HEK293 (cell line): ENCODE measurements at regions not wholly inside any gene's neighbourhood (a gene's known extent, or its start where the extent isn't known, plus 50 kb on each side); places are given as distances from the start of the nearest gene placed in this dataset.

Experiments
- CTCF ChIA-PET: fragments of 350-600 bp; formaldehyde crosslinking; extraction: SDS; loops from one replicate; lab custom pipeline; 2021; ENCODE audit warnings: antibody characterized with exemption; lab: Yijun Ruan, JAX
- POLR2A ChIA-PET: fragments of 300-600 bp; formaldehyde crosslinking; extraction: SDS; loops from one replicate; lab custom pipeline; 2020; ENCODE audit warnings: antibody characterized with exemption, inconsistent platforms; lab: Yijun Ruan, JAX
- H3K27ac ChIP-seq: fragments of 200-500 bp; sonication (Bioruptor generic); 2 replicates; pipeline ENCODE4 v1.5.1; 2014; ENCODE audit warnings: low read depth, low read length, control low read depth, inconsistent platforms; ENCODE audit errors: extremely low read depth
- H3K36me3 ChIP-seq, 2 experiments: fragments of 200-500 bp in 1 of 2; sonication (Bioruptor generic) in 1 of 2; 1 replicate in 1 of 2; 2 replicates in 1 of 2; pipeline ENCODE4 v1.5.1; 2014 to 2017; ENCODE audit warnings: inconsistent platforms in 2 of 2, low read length in 2 of 2; ENCODE audit not compliant: control insufficient read depth in 2 of 2, insufficient read depth in 1 of 2
- H3K4me1 ChIP-seq: fragments of 200-500 bp; sonication (Bioruptor generic); 2 replicates; pipeline ENCODE4 v1.5.1; 2014; ENCODE audit warnings: mild to moderate bottlenecking, low read length, inconsistent platforms; ENCODE audit not compliant: control insufficient read depth, insufficient read depth
- H3K4me3 ChIP-seq: 2 replicates; pipeline ENCODE4 v1.5.1; 2011; ENCODE audit warnings: low read depth, mild to moderate bottlenecking, control low read depth, low read length, moderate library complexity
- H3K9me3 ChIP-seq: fragments of 200-500 bp; sonication (Bioruptor generic); 2 replicates; pipeline ENCODE4 v1.5.1; 2014; ENCODE audit warnings: low read depth, low read length, inconsistent platforms; ENCODE audit not compliant: control insufficient read depth, insufficient read depth
- ELK4 ChIP-seq: IDR thresholded peaks from 2 replicates; pipeline ENCODE4 v1.6.1; 2011; ENCODE audit warnings: mild to moderate bottlenecking, low read depth, low read length, borderline replicate concordance
- GLI2 ChIP-seq: fragments of 450-650 bp; formaldehyde crosslinking; IDR thresholded peaks from 2 replicates; pipeline ENCODE4; 2017; ENCODE audit warnings: missing biosample characterization, missing genetic modification characterization, low read depth, borderline replicate concordance
- PRDM2 ChIP-seq: fragments of 450-650 bp; formaldehyde crosslinking; IDR thresholded peaks from 2 replicates; pipeline ENCODE4 v1.5.1; 2016; ENCODE audit warnings: missing biosample characterization, missing genetic modification characterization, borderline replicate concordance
- ZBTB11 ChIP-seq: fragments of 450-650 bp; formaldehyde crosslinking; conservative IDR thresholded peaks from 2 replicates; pipeline ENCODE4 v1.5.1; 2016; ENCODE audit warnings: low read depth, missing biosample characterization, missing genetic modification characterization
- ZNF114 ChIP-seq: fragments of 450-650 bp; formaldehyde crosslinking; IDR thresholded peaks from 2 replicates; pipeline ENCODE4 v1.5.0; 2017; ENCODE audit warnings: missing biosample characterization, missing genetic modification characterization
- ZNF223 ChIP-seq: fragments of 450-650 bp; formaldehyde crosslinking; IDR thresholded peaks from 2 replicates; pipeline ENCODE4 v1.5.1; 2016; ENCODE audit warnings: missing biosample characterization, missing genetic modification characterization
- ZNF266 ChIP-seq: fragments of 450-650 bp; formaldehyde crosslinking; IDR thresholded peaks from 2 replicates; pipeline ENCODE4 v1.5.1; 2016; ENCODE audit warnings: missing biosample characterization, missing genetic modification characterization, low read depth
- ZNF350 ChIP-seq: fragments of 450-650 bp; formaldehyde crosslinking; IDR thresholded peaks from 2 replicates; pipeline ENCODE4 v1.5.0; 2017; ENCODE audit warnings: missing biosample characterization, mild to moderate bottlenecking, missing genetic modification characterization
- ZNF354C ChIP-seq: fragments of 450-650 bp; formaldehyde crosslinking; IDR thresholded peaks from 2 replicates; pipeline ENCODE4 v1.5.1; 2016; ENCODE audit warnings: missing biosample characterization, missing genetic modification characterization, low read depth, borderline replicate concordance
- ZNF776 ChIP-seq: fragments of 450-650 bp; formaldehyde crosslinking; IDR thresholded peaks from 2 replicates; pipeline ENCODE4 v1.5.0; 2017; ENCODE audit warnings: missing biosample characterization, missing genetic modification characterization, borderline replicate concordance
- ZNF785 ChIP-seq: fragments of 450-650 bp; formaldehyde crosslinking; IDR thresholded peaks from 2 replicates; pipeline ENCODE4 v1.5.1; 2016; ENCODE audit warnings: missing biosample characterization, missing genetic modification characterization

- Histone ChIP-seq H3K27ac (no peak overlapping the region), H3K4me1 (no peaks in the 10 kb centered on the region), H3K36me3 (no peaks in the 10 kb centered on the region), H3K9me3 (no peaks in the 10 kb centered on the region), H3K4me3 (no peak overlapping the region)
- ChIA-PET CTCF (interaction anchor here (0.5 to 1.0 kb wide), 3 partner anchors 96 to 572 kb away, joined by 3 read pairs; no protein-coding TSS in a partner anchor), POLR2A (no interaction called here)
- TF ChIP-seq ZNF114 (no peak), ZNF776 (tag by site-specific recombination) (no peak), ZNF354C (tag by site-specific recombination) (no peak), GLI2 (tag by site-specific recombination) (no peak)
Measured at GRCh38 chr2:173545364-173545763, 190.7 kb downstream of the CDCA7 start.

GRCh38 chr2:173547499-173547898, 192.8 kb downstream of the CDCA7 start:
- Histone ChIP-seq H3K36me3 (no peaks in the 10 kb centered on the region), H3K4me3 (no peak overlapping the region), H3K9me3 (no peaks in the 10 kb centered on the region), H3K4me1 (no peaks in the 10 kb centered on the region), H3K27ac (no peak overlapping the region)
- ChIA-PET POLR2A (no interaction called here), CTCF (no interaction called here)
- TF ChIP-seq ZBTB11 (tag by site-specific recombination) (no peak), ZNF223 (tag by site-specific recombination) (no peak), ELK4 (no peak), PRDM2 (tag by site-specific recombination) (no peak), ZNF785 (tag by site-specific recombination) (no peak)

GRCh38 chr2:173550143-173550542, 195.5 kb downstream of the CDCA7 start:
- CTCF ChIA-PET, result interaction anchor here (0.6 kb wide), 1 partner anchor 313 kb away, joined by 8 read pairs; no protein-coding TSS in a partner anchor
- Histone ChIP-seq H3K4me3 (no peak overlapping the region), H3K4me1 (no peaks in the 10 kb centered on the region), H3K27ac (no peak overlapping the region), H3K9me3 (no peaks in the 10 kb centered on the region), H3K36me3 (no peaks in the 10 kb centered on the region)
- no peak for TF ChIP-seq ZNF350 (tag by site-specific recombination)
- TF ChIP-seq ZNF266, result no peak
- POLR2A ChIA-PET, result no interaction called here
